GM19351 (cell line): ENCODE measurements at regions not wholly inside any gene's neighbourhood (a gene's known extent, or its start where the extent isn't known, plus 50 kb on each side); places are given as distances from the start of the nearest gene placed in this dataset.

Experiments
- ATAC-seq: cut with Tn5 transposase; IDR thresholded peaks from one replicate; pipeline ENCODE4 v1.9.1; 2021; ENCODE audit warnings: mild to moderate bottlenecking, moderate library complexity; ENCODE audit not compliant: unreplicated experiment

GRCh38 chr10:126783806-126784557, 113.5 kb upstream of the C10orf90 start:
- ATAC-seq, result no peak

- ATAC-seq, result no peak
Measured at GRCh38 chr10:126787201-126787600, 116.7 kb upstream of the C10orf90 start.

- no peak for ATAC-seq
Measured at GRCh38 chr10:126795318-126795717, 109.9 kb upstream of the DOCK1 start.

GRCh38 chr10:126798649-126799048, 106.6 kb upstream of the DOCK1 start:
- no peak for ATAC-seq

GRCh38 chr10:126803394-126803793, 101.8 kb upstream of the DOCK1 start:
- ATAC-seq, result no peak

GRCh38 chr10:126804396-126804795, 100.8 kb upstream of the DOCK1 start:
- ATAC-seq, result no peak

- no peak for ATAC-seq
Measured at GRCh38 chr10:126806498-126806897, 98.7 kb upstream of the DOCK1 start.

GRCh38 chr10:126806991-126807702, 98.1 kb upstream of the DOCK1 start:
- no peak for ATAC-seq

GRCh38 chr10:126808103-126808502, 97.1 kb upstream of the DOCK1 start:
- ATAC-seq, result no peak

- no peak for ATAC-seq
Measured at GRCh38 chr10:126813432-126813831, 91.8 kb upstream of the DOCK1 start.

- ATAC-seq, result no peak
Measured at GRCh38 chr10:126833542-126833941, 71.7 kb upstream of the DOCK1 start.

GRCh38 chr10:126836009-126836408, 69.2 kb upstream of the DOCK1 start:
- no peak for ATAC-seq

GRCh38 chr10:126838316-126838715, 66.9 kb upstream of the DOCK1 start:
- no peak for ATAC-seq

GRCh38 chr10:126839094-126839761, 66.0 kb upstream of the DOCK1 start:
- no peak for ATAC-seq

- ATAC-seq, result no peak
Measured at GRCh38 chr10:126840576-126841135, 64.6 kb upstream of the DOCK1 start.

- no peak for ATAC-seq
Measured at GRCh38 chr10:126841341-126841895, 63.8 kb upstream of the DOCK1 start.

- no peak for ATAC-seq
Measured at GRCh38 chr10:126842356-126842755, 62.9 kb upstream of the DOCK1 start.

GRCh38 chr10:126842836-126843235, 62.4 kb upstream of the DOCK1 start:
- ATAC-seq, result no peak

- ATAC-seq, result no peak
Measured at GRCh38 chr10:126843299-126843934, 61.8 kb upstream of the DOCK1 start.

GRCh38 chr10:126844406-126844805, 60.8 kb upstream of the DOCK1 start:
- no peak for ATAC-seq

- no peak for ATAC-seq
Measured at GRCh38 chr10:126846469-126846868, 58.8 kb upstream of the DOCK1 start.
